T-helper 22 cell (primary cell): ENCODE measurements at regions not wholly inside any gene's neighbourhood (a gene's known extent, or its start where the extent isn't known, plus 50 kb on each side); places are given as distances from the start of the nearest gene placed in this dataset.

Experiments
- DNase-seq: peaks from one replicate; pipeline ENCODE4 v3.0.0-alpha.2; 2020; ENCODE audit warnings: low read depth

- no peak for DNase-seq
Measured at GRCh38 chr2:144333143-144333555, 186.8 kb downstream of the ZEB2 start.

GRCh38 chr2:144332356-144333142, 187.4 kb downstream of the ZEB2 start:
- DNase-seq: peak; percentile 73

GRCh38 chr2:144331674-144332355, 188.1 kb downstream of the ZEB2 start:
- DNase-seq: no peak

- no peak for DNase-seq
Measured at GRCh38 chr2:144330951-144331673, 188.8 kb downstream of the ZEB2 start.

- DNase-seq: no peak
Measured at GRCh38 chr2:144329472-144329871, 190.4 kb downstream of the ZEB2 start.

- DNase-seq: no peak
Measured at GRCh38 chr2:144328938-144329337, 191.0 kb downstream of the ZEB2 start.

- DNase-seq: no peak
Measured at GRCh38 chr2:144326825-144327224, 193.1 kb downstream of the ZEB2 start.

GRCh38 chr2:144325086-144325485, 194.8 kb downstream of the ZEB2 start:
- peak; percentile 30 for DNase-seq

- no peak for DNase-seq
Measured at GRCh38 chr2:144324446-144325045, 195.4 kb downstream of the ZEB2 start.

GRCh38 chr2:144323946-144324345, 196.0 kb downstream of the ZEB2 start:
- DNase-seq: no peak

- DNase-seq: no peak
Measured at GRCh38 chr2:144322379-144322778, 197.5 kb downstream of the ZEB2 start.

GRCh38 chr2:144320491-144320890, 199.4 kb downstream of the ZEB2 start:
- peak; percentile 34 for DNase-seq

- no peak for DNase-seq
Measured at GRCh38 chr2:144317071-144317738, 202.7 kb downstream of the ZEB2 start.

- no peak for DNase-seq
Measured at GRCh38 chr2:144310889-144311608, 208.9 kb downstream of the ZEB2 start.

GRCh38 chr2:144310484-144310883, 209.4 kb downstream of the ZEB2 start:
- DNase-seq: no peak

- no peak for DNase-seq
Measured at GRCh38 chr2:144307711-144308110, 212.2 kb downstream of the ZEB2 start.

GRCh38 chr2:144304202-144304601, 215.7 kb downstream of the ZEB2 start:
- no peak for DNase-seq

GRCh38 chr2:144300632-144301031, 219.3 kb downstream of the ZEB2 start:
- no peak for DNase-seq

- DNase-seq: no peak
Measured at GRCh38 chr2:144290276-144290675, 229.6 kb downstream of the ZEB2 start.

GRCh38 chr2:144288438-144288837, 231.5 kb downstream of the ZEB2 start:
- no peak for DNase-seq

- DNase-seq: no peak
Measured at GRCh38 chr2:144285324-144285723, 234.6 kb downstream of the ZEB2 start.
